ENCODE measurements at regions not wholly inside any gene's neighbourhood (a gene's known extent, or its start where the extent isn't known, plus 50 kb on each side); places are given as distances from the start of the nearest gene placed in this dataset.

DNA sequence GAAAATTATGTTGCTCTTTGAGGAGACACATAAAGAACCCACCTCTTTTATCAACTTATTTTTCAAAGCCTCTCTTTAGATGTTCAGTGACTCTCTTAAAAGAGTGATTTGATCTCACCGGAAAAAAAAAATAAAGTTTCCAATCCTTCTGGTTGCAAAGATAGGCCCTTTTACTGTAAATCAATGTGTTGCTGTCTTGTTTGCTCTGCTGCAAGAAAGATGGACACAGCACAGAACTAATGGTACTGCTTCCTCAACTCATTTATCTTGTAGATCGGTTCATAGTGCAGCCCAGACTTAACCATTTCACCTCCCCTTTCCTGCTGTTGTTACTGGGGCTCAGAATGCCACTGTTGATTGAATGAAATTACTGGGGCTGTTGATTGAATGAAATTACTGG is 388.9 kb upstream of the KLF12 start:
- no peak for TF ChIP-seq POLR2A (IDR thresholded peaks at IDR 0.05)
- TF ChIP-seq CTCF (IDR thresholded peaks at IDR 0.05): no peak
- TF ChIP-seq EP300 (IDR thresholded peaks at IDR 0.05): no peak

Measured in ovary (tissue), 3 donors.